Gastrocnemius medialis (tissue), 4 donors: ENCODE measurements at regions not wholly inside any gene's neighbourhood (a gene's known extent, or its start where the extent isn't known, plus 50 kb on each side); places are given as distances from the start of the nearest gene placed in this dataset.

Source experiments
- ATAC-seq, 2 donors: fragments of 150-250 bp; one replicate each; pipeline ENCODE4 v1.9.1; 2016
- DNase-seq, 2 donors: peaks; one replicate each; pipeline ENCODE4 v3.0.0-alpha.2; 2019
- H3K27ac ChIP-seq, 4 donors: fragments of 200-600 bp; sonication (generic); 1 replicate in 1 of 4; 2 replicates in 3 of 4; pipeline ENCODE4 v1.5.1; 2016 to 2018; ENCODE audit warnings: mild to moderate bottlenecking in 2 of 4, moderate library complexity in 1 of 4
- H3K27me3 ChIP-seq, 3 donors: fragments of 200-600 bp; sonication (generic) in 2 of 3; 1 replicate in 1 of 3; 2 replicates in 2 of 3; pipeline versions ENCODE4 v1.5.1 to v1.6.0; 2016 to 2019; ENCODE audit warnings: mild to moderate bottlenecking in 1 of 3, moderate library complexity in 1 of 3
- H3K36me3 ChIP-seq, 2 donors: fragments of 200-600 bp; sonication (generic) in 1 of 2; one replicate each; pipeline ENCODE4 v1.5.1; 2017 to 2018
- H3K4me1 ChIP-seq, 2 donors: fragments of 200-600 bp; sonication (generic) in 1 of 2; one replicate each; pipeline ENCODE4 v1.5.1; 2016 to 2017; ENCODE audit warnings: mild to moderate bottlenecking in 2 of 2
- H3K4me3 ChIP-seq, 4 donors: fragments of 200-600 bp; sonication (generic) in 3 of 4; 1 replicate in 1 of 4; 2 replicates in 3 of 4; pipeline ENCODE4 v1.5.1; 2016 to 2019; ENCODE audit warnings: mild to moderate bottlenecking in 2 of 4
- H3K9me3 ChIP-seq, 3 donors: fragments of 200-600 bp; sonication (generic) in 2 of 3; 1 replicate in 1 of 3; 2 replicates in 2 of 3; pipeline ENCODE4 v1.5.1; 2016 to 2019
- CTCF ChIP-seq, 5 experiments: fragments of 450-650 bp in 3 of 5; fragments of 200-600 bp in 2 of 5; sonication (generic) in 2 of 5; IDR thresholded peaks in 4 of 5; conservative IDR thresholded peaks in 1 of 5; 1 replicate in 4 of 5; 2 replicates in 1 of 5; pipeline ENCODE4 v1.5.1; 2016 to 2019; ENCODE audit warnings: antibody characterized with exemption in 5 of 5, mild to moderate bottlenecking in 3 of 5, moderate library complexity in 3 of 5
- POLR2A ChIP-seq, 2 donors: fragments of 450-650 bp; IDR thresholded peaks; one replicate each; pipeline ENCODE4 v1.6.1; 2017; ENCODE audit warnings: antibody characterized with exemption in 2 of 2, mild to moderate bottlenecking in 2 of 2, moderate library complexity in 2 of 2
- in situ Hi-C, 4 donors: fragments of 200-750 bp; cut with MboI; loops; one replicate each; pipeline versions ENCODE4 v1.15.0 to v1.8.0; 2017; ENCODE audit warnings: low sequenced_read_pairs in 4 of 4
- intact Hi-C: fragments of 100-400 bp; cut with DNase I; formaldehyde crosslinking; loops from one replicate; pipeline ENCODE4 v1.15.1; 2023; ENCODE audit warnings: low total_unique reads

GRCh38 chr16:65418435-65418834 lies 296.6 kb upstream of the CDH11 start:
- Histone ChIP-seq H3K4me3 (no peak overlapping the region), H3K36me3 (no peaks in the 10 kb centered on the region), H3K4me1 (no peaks in the 10 kb centered on the region), H3K27me3 (no peaks in the 10 kb centered on the region), H3K9me3 (no peaks in the 10 kb centered on the region), H3K27ac (no peak overlapping the region)
- TF ChIP-seq POLR2A (IDR thresholded peaks at IDR 0.05) (no peak), CTCF (IDR thresholded peaks at IDR 0.05 in 4 of 5, conservative IDR thresholded peaks at IDR 0.05 in 1 of 5) (no peak)
- DNase-seq (no peak), ATAC-seq (no peak)
- intact Hi-C loops, result no loop called here
- in situ Hi-C loops, result no loop called here

- H3K4me1 ChIP-seq, result no peaks in the 10 kb centered on the region
- H3K36me3 ChIP-seq, result no peaks in the 10 kb centered on the region
- no peaks in the 10 kb centered on the region for H3K27me3 ChIP-seq
- H3K9me3 ChIP-seq, result no peaks in the 10 kb centered on the region
- ATAC-seq (no peak), DNase-seq (no peak)
- in situ Hi-C loops (no loop called here), intact Hi-C loops (no loop called here)
- no peak overlapping the region for H3K27ac ChIP-seq
- no peak overlapping the region for H3K4me3 ChIP-seq
- no peak for TF ChIP-seq POLR2A (IDR thresholded peaks at IDR 0.05)
These were observed 293.6 kb upstream of the CDH11 start for GRCh38 chr16:65415460-65415859.

- Histone ChIP-seq H3K27ac (no peak overlapping the region), H3K4me1 (no peaks in the 10 kb centered on the region), H3K27me3 (no peaks in the 10 kb centered on the region), H3K4me3 (no peak overlapping the region), H3K36me3 (no peaks in the 10 kb centered on the region), H3K9me3 (no peaks in the 10 kb centered on the region)
- intact Hi-C loops (no loop called here), in situ Hi-C loops (no loop called here)
- ATAC-seq, result no peak
- no peak for DNase-seq
- TF ChIP-seq CTCF (IDR thresholded peaks at IDR 0.05 in 4 of 5, conservative IDR thresholded peaks at IDR 0.05 in 1 of 5), result no peak
- TF ChIP-seq POLR2A (IDR thresholded peaks at IDR 0.05), result no peak
These were observed 292.6 kb upstream of the CDH11 start for GRCh38 chr16:65414284-65414984.

GRCh38 chr16:65413861-65414260 lies 292.0 kb upstream of the CDH11 start:
- Histone ChIP-seq H3K27me3 (no peaks in the 10 kb centered on the region), H3K9me3 (no peaks in the 10 kb centered on the region), H3K36me3 (no peaks in the 10 kb centered on the region), H3K4me3 (no peak overlapping the region), H3K27ac (no peak overlapping the region), H3K4me1 (no peaks in the 10 kb centered on the region)
- ATAC-seq, result no peak
- intact Hi-C loops (no loop called here), in situ Hi-C loops (no loop called here)
- no peak for DNase-seq
- TF ChIP-seq CTCF (IDR thresholded peaks at IDR 0.05 in 4 of 5, conservative IDR thresholded peaks at IDR 0.05 in 1 of 5), result no peak
- no peak for TF ChIP-seq POLR2A (IDR thresholded peaks at IDR 0.05)

- no peak overlapping the region for H3K27ac ChIP-seq
- TF ChIP-seq POLR2A (IDR thresholded peaks at IDR 0.05), result no peak
- TF ChIP-seq CTCF (IDR thresholded peaks at IDR 0.05 in 4 of 5, conservative IDR thresholded peaks at IDR 0.05 in 1 of 5), result no peak
- no peaks in the 10 kb centered on the region for H3K36me3 ChIP-seq
- H3K4me3 ChIP-seq, result no peak overlapping the region
- intact Hi-C loops (no loop called here), in situ Hi-C loops (no loop called here)
- no peaks in the 10 kb centered on the region for H3K27me3 ChIP-seq
- DNase-seq, result no peak
- no peak for ATAC-seq
- no peaks in the 10 kb centered on the region for H3K4me1 ChIP-seq
- no peaks in the 10 kb centered on the region for H3K9me3 ChIP-seq
These were observed 288.9 kb upstream of the CDH11 start for GRCh38 chr16:65410801-65411200.
